Neural progenitor cell (in vitro differentiated cells): ENCODE measurements at regions not wholly inside any gene's neighbourhood (a gene's known extent, or its start where the extent isn't known, plus 50 kb on each side); places are given as distances from the start of the nearest gene placed in this dataset.

ENCODE experiments used
- DNase-seq: peaks from one replicate; pipeline ENCODE4 v3.0.0-alpha.2; 2016; ENCODE audit warnings: low spot score
- H2AFZ ChIP-seq: fragments of 200-600 bp; sonication (generic); replicated peaks from 2 replicates; pipeline ENCODE4 v1.6.1; 2016; ENCODE audit warnings: antibody characterized with exemption
- H3F3A ChIP-seq: fragments of 200-600 bp; sonication (generic); 2 replicates; pipeline ENCODE4 v1.6.1; 2016; ENCODE audit warnings: antibody characterized with exemption, low read depth
- H3K27ac ChIP-seq: fragments of 200-600 bp; sonication (generic); 2 replicates; pipeline ENCODE4 v1.5.1; 2016; ENCODE audit warnings: mild to moderate bottlenecking
- H3K27me3 ChIP-seq: fragments of 200-600 bp; sonication (generic); 2 replicates; pipeline ENCODE4 v1.6.1; 2016; ENCODE audit warnings: mild to moderate bottlenecking, moderate library complexity
- H3K36me3 ChIP-seq: fragments of 200-600 bp; sonication (generic); 2 replicates; pipeline ENCODE4 v1.5.1; 2016
- H3K4me1 ChIP-seq: fragments of 200-600 bp; sonication (generic); 2 replicates; pipeline ENCODE4 v1.6.1; 2016; ENCODE audit warnings: mixed run types
- H3K4me2 ChIP-seq: fragments of 200-600 bp; sonication (generic); 2 replicates; pipeline ENCODE4 v1.6.1; 2016
- H3K4me3 ChIP-seq: fragments of 200-600 bp; sonication (generic); 2 replicates; pipeline ENCODE4 v1.5.1; 2016
- H3K79me2 ChIP-seq: fragments of 200-600 bp; sonication (generic); 2 replicates; pipeline ENCODE4 v1.6.1; 2016; ENCODE audit warnings: low read depth
- H3K9ac ChIP-seq: fragments of 200-600 bp; sonication (generic); 2 replicates; pipeline ENCODE4 v1.6.1; 2016
- H3K9me3 ChIP-seq: fragments of 200-600 bp; sonication (generic); 2 replicates; pipeline ENCODE4 v1.5.1; 2016; ENCODE audit warnings: low read depth
- H4K20me1 ChIP-seq: fragments of 200-600 bp; sonication (generic); 2 replicates; pipeline ENCODE4 v1.6.1; 2016; ENCODE audit warnings: low read depth
- H3K27ac Mint-ChIP-seq: 3 replicates; pipeline ENCODE4 v1.8.0; 2021; ENCODE audit warnings: mixed read lengths
- H3K27me3 Mint-ChIP-seq: 2 replicates; pipeline ENCODE4 v1.8.0; 2022; ENCODE audit warnings: low read depth, mild to moderate bottlenecking, inconsistent platforms, moderate library complexity, mixed read lengths; ENCODE audit not compliant: insufficient read depth
- H3K36me3 Mint-ChIP-seq: 3 replicates; pipeline ENCODE4 v1.8.0; 2021; ENCODE audit warnings: mixed read lengths
- H3K4me1 Mint-ChIP-seq: 3 replicates; pipeline ENCODE4 v1.8.0; 2021; ENCODE audit warnings: mixed read lengths
- H3K4me3 Mint-ChIP-seq: 3 replicates; pipeline ENCODE4 v1.8.0; 2021; ENCODE audit warnings: mild to moderate bottlenecking, moderate library complexity, mixed read lengths
- H3K9me3 Mint-ChIP-seq: 3 replicates; pipeline ENCODE4 v1.8.0; 2020; ENCODE audit warnings: mixed read lengths
- EZH2 ChIP-seq: fragments of 200-600 bp; sonication (generic); IDR thresholded peaks from 2 replicates; pipeline ENCODE4 v1.6.1; 2017; ENCODE audit warnings: antibody characterized with exemption, mild to moderate bottlenecking, moderate library complexity
- EZH2phosphoT487 ChIP-seq: fragments of 200-600 bp; sonication (generic); IDR thresholded peaks from 2 replicates; pipeline ENCODE4 v1.6.1; 2017; ENCODE audit warnings: antibody characterized with exemption
- TF ChIP-seq, protein P1 (sequence below): fragments of 200-600 bp; sonication (generic); IDR thresholded peaks from 2 replicates; pipeline ENCODE4 v1.5.1; 2017; ENCODE audit warnings: antibody characterized with exemption, mild to moderate bottlenecking

DNA sequence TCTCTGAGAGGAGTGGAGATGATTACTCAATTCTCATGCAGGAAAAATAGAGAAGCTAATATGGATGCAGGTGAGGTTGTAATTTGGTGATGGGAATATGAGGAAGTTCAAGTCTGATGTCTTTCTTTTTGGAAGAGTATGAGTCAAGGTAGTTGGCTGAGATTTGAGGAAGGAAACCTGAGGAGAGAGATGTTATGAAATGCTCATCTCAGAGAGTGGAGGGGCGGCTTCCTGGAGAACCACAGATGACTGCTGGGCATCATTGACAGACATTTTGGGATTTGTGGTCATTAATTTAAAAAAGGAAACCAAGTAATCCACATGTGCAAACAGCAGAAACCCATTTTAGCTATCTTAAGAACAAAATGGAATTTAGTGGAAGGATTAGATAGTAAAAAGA, 72.5 kb upstream of the UST start:
- peaks cover 7% of the 10 kb centered on the region for H3K9me3 ChIP-seq
- peaks cover 8% of the 10 kb centered on the region for H3K27me3 Mint-ChIP-seq
- no peak overlapping the region for H3K4me2 ChIP-seq
- no peak overlapping the region for H3K9ac ChIP-seq
- no peak overlapping the region for H3K27ac ChIP-seq
- no peaks in the 10 kb centered on the region for H3K4me1 Mint-ChIP-seq
- no peak for DNase-seq
- no peak overlapping the region for H2AFZ ChIP-seq
- H3K9me3 Mint-ChIP-seq, result peaks cover 44% of the 10 kb centered on the region
- H3F3A ChIP-seq, result no peaks in the 10 kb centered on the region
- H4K20me1 ChIP-seq, result no peaks in the 10 kb centered on the region
- no peaks in the 10 kb centered on the region for H3K79me2 ChIP-seq
- no peaks in the 10 kb centered on the region for H3K27me3 ChIP-seq
- H3K36me3 Mint-ChIP-seq, result peaks cover 2% of the 10 kb centered on the region
- H3K4me3 Mint-ChIP-seq, result no peak overlapping the region
- no peak for TF ChIP-seq EZH2
- TF ChIP-seq, protein P1, sequence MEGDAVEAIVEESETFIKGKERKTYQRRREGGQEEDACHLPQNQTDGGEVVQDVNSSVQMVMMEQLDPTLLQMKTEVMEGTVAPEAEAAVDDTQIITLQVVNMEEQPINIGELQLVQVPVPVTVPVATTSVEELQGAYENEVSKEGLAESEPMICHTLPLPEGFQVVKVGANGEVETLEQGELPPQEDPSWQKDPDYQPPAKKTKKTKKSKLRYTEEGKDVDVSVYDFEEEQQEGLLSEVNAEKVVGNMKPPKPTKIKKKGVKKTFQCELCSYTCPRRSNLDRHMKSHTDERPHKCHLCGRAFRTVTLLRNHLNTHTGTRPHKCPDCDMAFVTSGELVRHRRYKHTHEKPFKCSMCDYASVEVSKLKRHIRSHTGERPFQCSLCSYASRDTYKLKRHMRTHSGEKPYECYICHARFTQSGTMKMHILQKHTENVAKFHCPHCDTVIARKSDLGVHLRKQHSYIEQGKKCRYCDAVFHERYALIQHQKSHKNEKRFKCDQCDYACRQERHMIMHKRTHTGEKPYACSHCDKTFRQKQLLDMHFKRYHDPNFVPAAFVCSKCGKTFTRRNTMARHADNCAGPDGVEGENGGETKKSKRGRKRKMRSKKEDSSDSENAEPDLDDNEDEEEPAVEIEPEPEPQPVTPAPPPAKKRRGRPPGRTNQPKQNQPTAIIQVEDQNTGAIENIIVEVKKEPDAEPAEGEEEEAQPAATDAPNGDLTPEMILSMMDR, result no peak
- TF ChIP-seq EZH2phosphoT487, result no peak
- H3K27ac Mint-ChIP-seq, result no peak overlapping the region
- H3K36me3 ChIP-seq, result no peaks in the 10 kb centered on the region
- no peak overlapping the region for H3K4me3 ChIP-seq
- H3K4me1 ChIP-seq, result no peaks in the 10 kb centered on the region

DNA sequence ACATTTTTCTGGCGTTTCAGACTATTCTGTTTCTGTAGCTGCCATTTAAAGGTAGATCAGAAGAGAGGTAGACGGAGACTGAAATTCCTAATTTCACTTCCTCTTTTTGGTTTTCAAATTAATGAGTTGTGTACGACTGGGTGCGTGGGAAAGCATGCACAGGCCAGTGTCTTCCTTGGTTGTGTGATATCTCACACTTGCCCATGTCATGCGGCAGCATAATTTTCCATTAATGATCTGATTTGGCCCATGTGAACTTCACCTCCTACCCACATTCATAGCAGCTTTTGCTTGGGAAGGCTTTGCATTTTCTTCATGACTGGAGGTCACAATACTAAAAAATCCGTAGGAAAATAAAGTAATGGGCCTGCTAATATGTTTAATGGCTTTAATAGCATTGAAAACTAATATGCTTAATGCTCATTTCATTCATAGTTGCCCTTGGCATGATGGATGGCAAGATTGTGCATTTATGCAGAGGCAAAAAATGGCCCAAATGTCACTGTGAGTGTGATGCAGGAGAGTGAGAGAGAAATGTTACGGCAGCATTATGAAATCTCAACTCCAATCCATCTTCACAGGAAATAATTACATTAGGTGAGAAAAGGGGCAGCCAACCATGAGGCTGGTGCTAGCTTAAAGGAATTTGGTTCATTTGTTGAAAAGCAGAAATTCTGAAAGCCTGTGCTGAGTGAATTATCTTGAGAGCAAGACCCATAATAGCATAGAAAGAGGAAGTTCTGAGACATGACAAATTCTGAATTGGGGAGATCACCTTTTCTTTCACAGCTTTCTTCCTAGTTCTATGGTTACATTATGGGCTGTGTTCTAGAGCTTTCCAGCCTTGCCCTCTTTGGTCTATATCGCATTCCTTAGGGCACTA, 69.0 kb upstream of the UST start:
- Mint-ChIP-seq H3K9me3 (peaks cover 15% of the 10 kb centered on the region), H3K36me3 (no peaks in the 10 kb centered on the region), H3K27me3 (peaks cover 2% of the 10 kb centered on the region), H3K4me3 (no peak overlapping the region), H3K4me1 (no peaks in the 10 kb centered on the region), H3K27ac (no peak overlapping the region)
- TF ChIP-seq EZH2, result no peak
- TF ChIP-seq EZH2phosphoT487, result no peak
- TF ChIP-seq, protein P1, result no peak
- no peaks in the 10 kb centered on the region for H3K79me2 ChIP-seq
- H2AFZ ChIP-seq, result no peak overlapping the region
- DNase-seq, result no peak
- H3K4me1 ChIP-seq, result no peaks in the 10 kb centered on the region
- H3K4me3 ChIP-seq, result no peak overlapping the region
- H3K4me2 ChIP-seq, result no peak overlapping the region
- no peaks in the 10 kb centered on the region for H4K20me1 ChIP-seq
- no peaks in the 10 kb centered on the region for H3K9me3 ChIP-seq
- no peak overlapping the region for H3K27ac ChIP-seq
- no peaks in the 10 kb centered on the region for H3K36me3 ChIP-seq
- no peak overlapping the region for H3K9ac ChIP-seq
- H3F3A ChIP-seq, result no peaks in the 10 kb centered on the region
- H3K27me3 ChIP-seq, result no peaks in the 10 kb centered on the region

DNA sequence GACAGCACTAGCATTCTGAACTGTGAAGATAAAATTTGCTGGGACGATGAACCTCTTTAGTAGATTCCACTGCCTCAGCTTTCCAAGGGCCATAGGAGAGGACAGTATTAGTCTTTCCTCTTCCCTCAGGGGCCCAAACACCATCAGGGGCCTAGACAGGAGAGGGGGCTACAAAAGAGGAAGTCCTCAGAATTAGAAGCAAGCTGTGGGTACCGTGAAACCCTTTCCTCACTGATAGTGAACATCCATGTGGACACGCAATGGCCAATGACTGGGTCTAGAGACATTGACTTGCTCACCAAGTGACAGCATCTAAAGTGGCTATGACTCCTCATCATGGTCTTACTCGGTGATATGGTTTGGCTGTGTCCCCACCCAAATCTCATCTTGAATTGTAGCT, 68.1 kb upstream of the UST start:
- no peak overlapping the region for H3K4me2 ChIP-seq
- peaks cover 7% of the 10 kb centered on the region for H3K9me3 Mint-ChIP-seq
- no peaks in the 10 kb centered on the region for H3K79me2 ChIP-seq
- TF ChIP-seq EZH2phosphoT487 (no peak), EZH2 (no peak)
- TF ChIP-seq, protein P1, result no peak
- no peaks in the 10 kb centered on the region for H3K4me1 ChIP-seq
- no peaks in the 10 kb centered on the region for H3K27me3 Mint-ChIP-seq
- H3F3A ChIP-seq, result no peaks in the 10 kb centered on the region
- H3K9me3 ChIP-seq, result no peaks in the 10 kb centered on the region
- H3K27ac Mint-ChIP-seq, result no peak overlapping the region
- no peak overlapping the region for H3K27ac ChIP-seq
- H3K9ac ChIP-seq, result no peak overlapping the region
- H3K4me3 Mint-ChIP-seq, result no peak overlapping the region
- no peaks in the 10 kb centered on the region for H3K27me3 ChIP-seq
- no peaks in the 10 kb centered on the region for H4K20me1 ChIP-seq
- H3K4me3 ChIP-seq, result no peak overlapping the region
- no peak overlapping the region for H2AFZ ChIP-seq
- no peak for DNase-seq
- no peaks in the 10 kb centered on the region for H3K36me3 ChIP-seq
- H3K36me3 Mint-ChIP-seq, result no peaks in the 10 kb centered on the region
- H3K4me1 Mint-ChIP-seq, result no peaks in the 10 kb centered on the region
